ENCODE measurements at regions not wholly inside any gene's neighbourhood (a gene's known extent, or its start where the extent isn't known, plus 50 kb on each side); places are given as distances from the start of the nearest gene placed in this dataset.
"Not testable (repeated sequence)": the region's sequence is repeated elsewhere in the genome, so short reads cannot be mapped to it uniquely, and the experiment has no call there.

- no peaks in the 10 kb centered on the region for H3K36me3 ChIP-seq
- TF ChIP-seq, protein P1, sequence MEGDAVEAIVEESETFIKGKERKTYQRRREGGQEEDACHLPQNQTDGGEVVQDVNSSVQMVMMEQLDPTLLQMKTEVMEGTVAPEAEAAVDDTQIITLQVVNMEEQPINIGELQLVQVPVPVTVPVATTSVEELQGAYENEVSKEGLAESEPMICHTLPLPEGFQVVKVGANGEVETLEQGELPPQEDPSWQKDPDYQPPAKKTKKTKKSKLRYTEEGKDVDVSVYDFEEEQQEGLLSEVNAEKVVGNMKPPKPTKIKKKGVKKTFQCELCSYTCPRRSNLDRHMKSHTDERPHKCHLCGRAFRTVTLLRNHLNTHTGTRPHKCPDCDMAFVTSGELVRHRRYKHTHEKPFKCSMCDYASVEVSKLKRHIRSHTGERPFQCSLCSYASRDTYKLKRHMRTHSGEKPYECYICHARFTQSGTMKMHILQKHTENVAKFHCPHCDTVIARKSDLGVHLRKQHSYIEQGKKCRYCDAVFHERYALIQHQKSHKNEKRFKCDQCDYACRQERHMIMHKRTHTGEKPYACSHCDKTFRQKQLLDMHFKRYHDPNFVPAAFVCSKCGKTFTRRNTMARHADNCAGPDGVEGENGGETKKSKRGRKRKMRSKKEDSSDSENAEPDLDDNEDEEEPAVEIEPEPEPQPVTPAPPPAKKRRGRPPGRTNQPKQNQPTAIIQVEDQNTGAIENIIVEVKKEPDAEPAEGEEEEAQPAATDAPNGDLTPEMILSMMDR (IDR thresholded peaks at IDR 0.05): no peak
- no peaks in the 10 kb centered on the region for H3K4me1 ChIP-seq
Observed at GRCh38 chr13:80931766-80932165, 590.8 kb upstream of the SPRY2 start.

GRCh38 chr13:80931118-80931517, 590.2 kb upstream of the SPRY2 start:
- DNase-seq: no peak
- Histone ChIP-seq H3K27ac (no peak overlapping the region), H3K36me3 (no peaks in the 10 kb centered on the region), H3K9ac (ENCODE audit: low read depth in 2 of 2, low read length in 2 of 2) (no peak overlapping the region), H3K4me3 (no peak overlapping the region), H3K27me3 (no peaks in the 10 kb centered on the region), H3K4me1 (no peaks in the 10 kb centered on the region), H3K9me3 (no peaks in the 10 kb centered on the region)
- TF ChIP-seq, protein P1 (IDR thresholded peaks at IDR 0.05): no peak
- intact Hi-C loops (cut with DNase I): no loop called here

More at GRCh38 chr13:80931766-80932165, 590.8 kb upstream of the SPRY2 start:
- no peak overlapping the region for H3K27ac ChIP-seq
- no peak overlapping the region for H3K9ac ChIP-seq (ENCODE audit: low read depth in 2 of 2, low read length in 2 of 2)
- no peaks in the 10 kb centered on the region for H3K27me3 ChIP-seq
- intact Hi-C loops (cut with DNase I): no loop called here
- DNase-seq: no peak
- H3K9me3 ChIP-seq: no peaks in the 10 kb centered on the region
- H3K4me3 ChIP-seq: no peak overlapping the region

GRCh38 chr13:80928241-80928640, 587.3 kb upstream of the SPRY2 start:
- intact Hi-C loops (cut with DNase I): no loop called here
- no peak overlapping the region for H3K9ac ChIP-seq (ENCODE audit: low read depth in 2 of 2, low read length in 2 of 2)

GRCh38 chr13:80926024-80926423, 585.1 kb upstream of the SPRY2 start:
- H3K27ac ChIP-seq; DNase-seq; H3K9me3 ChIP-seq; intact Hi-C loops (cut with DNase I); H3K4me1 ChIP-seq; H3K36me3 ChIP-seq; H3K9ac ChIP-seq (ENCODE audit: low read depth in 2 of 2, low read length in 2 of 2); H3K27me3 ChIP-seq; H3K4me3 ChIP-seq: not testable (repeated sequence)

More at GRCh38 chr13:80928241-80928640, 587.3 kb upstream of the SPRY2 start:
- Histone ChIP-seq H3K4me1 (no peaks in the 10 kb centered on the region), H3K36me3 (no peaks in the 10 kb centered on the region), H3K4me3 (no peak overlapping the region), H3K9me3 (no peaks in the 10 kb centered on the region), H3K27ac (no peak overlapping the region), H3K27me3 (no peaks in the 10 kb centered on the region)
- TF ChIP-seq, protein P1 (IDR thresholded peaks at IDR 0.05): no peak
- DNase-seq: no peak

- no peak for DNase-seq
- Histone ChIP-seq H3K36me3 (no peaks in the 10 kb centered on the region), H3K9me3 (no peaks in the 10 kb centered on the region), H3K27me3 (no peaks in the 10 kb centered on the region), H3K4me3 (no peak overlapping the region), H3K4me1 (no peaks in the 10 kb centered on the region), H3K27ac (no peak overlapping the region), H3K9ac (ENCODE audit: low read depth in 2 of 2, low read length in 2 of 2) (no peak overlapping the region)
- TF ChIP-seq, protein P1 (IDR thresholded peaks at IDR 0.05): no peak
- intact Hi-C loops (cut with DNase I): no loop called here
Observed at GRCh38 chr13:80924596-80924995, 583.7 kb upstream of the SPRY2 start.

- Histone ChIP-seq H3K4me3 (no peak overlapping the region), H3K4me1 (no peaks in the 10 kb centered on the region), H3K9me3 (no peaks in the 10 kb centered on the region), H3K9ac (ENCODE audit: low read depth in 2 of 2, low read length in 2 of 2) (no peak overlapping the region), H3K36me3 (no peaks in the 10 kb centered on the region), H3K27ac (no peak overlapping the region), H3K27me3 (no peaks in the 10 kb centered on the region)
- DNase-seq: no peak
- intact Hi-C loops (cut with DNase I): no loop called here
- TF ChIP-seq, protein P1 (IDR thresholded peaks at IDR 0.05): no peak
Observed at GRCh38 chr13:80923907-80924306, 583.0 kb upstream of the SPRY2 start.

Data from colonic mucosa (tissue), 4 donors.